NT2/D1 (cell line): ENCODE measurements at regions not wholly inside any gene's neighbourhood (a gene's known extent, or its start where the extent isn't known, plus 50 kb on each side); places are given as distances from the start of the nearest gene placed in this dataset.

Experiments used
- SUZ12 ChIP-seq: IDR thresholded peaks from 2 replicates; pipeline ENCODE4 v1.6.1; 2011; ENCODE audit not compliant: insufficient read length, insufficient read depth; ENCODE audit errors: extremely low read depth
- YY1 ChIP-seq: IDR thresholded peaks from 2 replicates; pipeline ENCODE4 v1.6.1; 2011; ENCODE audit not compliant: insufficient read length, insufficient read depth
- ZNF274 ChIP-seq: IDR thresholded peaks from 2 replicates; pipeline ENCODE4 v1.6.1; 2011; ENCODE audit warnings: mild to moderate bottlenecking, low read depth, low read length

GRCh38 chr21:18060402-18060801 lies 184.2 kb upstream of the CHODL start:
- TF ChIP-seq ZNF274: no peak
- no peak for TF ChIP-seq SUZ12
- TF ChIP-seq YY1: no peak
